ENCODE measurements at regions not wholly inside any gene's neighbourhood (a gene's known extent, or its start where the extent isn't known, plus 50 kb on each side); places are given as distances from the start of the nearest gene placed in this dataset.

DNA sequence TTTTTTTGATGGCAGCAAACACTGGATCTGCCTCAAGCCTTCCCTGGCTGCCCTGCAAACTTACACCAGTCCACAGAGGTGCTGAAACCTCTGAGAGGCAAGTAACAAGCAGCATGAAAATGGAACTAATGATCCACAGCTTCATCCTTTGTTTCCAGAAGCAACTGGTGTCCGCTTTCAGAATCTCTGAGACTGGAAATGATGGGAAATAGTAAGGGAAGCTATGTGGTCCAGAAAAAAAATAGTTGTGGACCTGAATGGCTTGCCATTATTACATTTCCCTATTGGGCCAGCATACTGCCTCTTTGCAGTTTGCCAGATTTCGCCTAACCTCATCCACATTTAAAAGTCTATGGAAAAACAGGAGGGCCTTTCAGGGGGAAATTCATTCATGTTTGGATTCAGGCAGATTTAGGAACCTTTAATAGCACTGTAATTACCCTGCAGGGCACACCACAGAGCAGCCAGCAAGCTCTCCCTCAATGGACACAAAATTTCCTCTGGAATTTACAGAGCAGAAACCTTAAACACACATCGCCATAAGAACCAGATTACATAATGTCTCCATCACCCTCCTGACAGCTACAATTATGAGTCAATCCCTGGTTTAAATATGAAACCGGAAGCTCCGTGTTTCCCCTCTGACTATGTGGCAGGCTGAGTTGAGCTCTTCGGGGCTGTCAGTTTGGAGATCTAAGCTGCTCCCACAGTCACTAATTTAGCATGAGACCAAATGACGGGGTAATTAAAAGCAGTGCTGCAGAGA is 134.4 kb downstream of the TMCO5A start:
- H3K9me3 ChIP-seq (ENCODE audit: control extremely low read depth in 1 of 3, control insufficient read depth in 2 of 3, insufficient read depth in 1 of 3, low read length in 2 of 3), result no peaks in the 10 kb centered on the region
- peaks cover 0 to 12% (median 0%) of the 10 kb centered on the region in 4 experiments for H3K27me3 ChIP-seq (replicated peaks in 1 of 4; ENCODE audit: control extremely low read depth in 1 of 4, control insufficient read depth in 3 of 4, insufficient read depth in 4 of 4, low read length in 3 of 4)
- ATAC-seq (ENCODE audit: low read depth), result peak; percentile 26
- peaks cover 17 to 27% of the 10 kb centered on the region in 2 donors for H3K4me1 ChIP-seq (ENCODE audit: control insufficient read depth in 2 of 2, insufficient read depth in 2 of 2, low read length in 2 of 2)
- no peak overlapping the region for H3K9ac ChIP-seq (ENCODE audit: low read length)
- intact Hi-C loops (cut with micrococcal nuclease), result no loop called here
- no peaks in the 10 kb centered on the region for H4K20me1 ChIP-seq (ENCODE audit: control insufficient read depth, insufficient read depth, low read length, poor library complexity, severe bottlenecking)
- TF ChIP-seq EZH2 (IDR thresholded peaks at IDR 0.05; ENCODE audit: borderline replicate concordance, insufficient read depth, low read depth, low read length, poor library complexity, severe bottlenecking), result no peak
- no peak for TF ChIP-seq CTCF (IDR thresholded peaks at IDR 0.05)
- no peak overlapping the region for H3K27ac ChIP-seq (ENCODE audit: low read length in 2 of 2)
- Mint-ChIP-seq H3K4me3 (peak overlapping the region; percentile 27), H3K9me3 (ENCODE audit: insufficient read depth) (no peaks in the 10 kb centered on the region), H3K27ac (no peak overlapping the region), H3K27me3 (peaks cover 5% of the 10 kb centered on the region), H3K4me1 (peaks cover 33% of the 10 kb centered on the region)
- H2AFZ ChIP-seq (ENCODE audit: insufficient read depth, low read depth, low read length, poor library complexity, severe bottlenecking), result no peak overlapping the region
- peak; percentile 18 for DNase-seq
- ChIA-PET CTCF (interaction anchor here (1.2 kb wide), 1 partner anchor 16 kb away, joined by 3 read pairs; no protein-coding TSS in a partner anchor), POLR2A (interaction anchor here (0.7 kb wide), 1 partner anchor 183 kb away, joined by 3 read pairs; no protein-coding TSS in a partner anchor)
- WGBS (ENCODE audit: insufficient coverage), result 33% methylated on average over 4 of the region's 7 CpGs
- H3K79me2 ChIP-seq (ENCODE audit: control insufficient read depth, insufficient read depth, low read length), result no peaks in the 10 kb centered on the region
- no peak overlapping the region for H3K4me3 ChIP-seq (ENCODE audit: control extremely low read depth in 1 of 5, extremely low read depth in 1 of 5, insufficient read depth in 1 of 5, low read depth in 2 of 5, low read length in 4 of 5)
- H3K36me3 ChIP-seq (replicated peaks in 1 of 2; ENCODE audit: control extremely low read depth in 1 of 2, control insufficient read depth in 1 of 2, extremely low read depth in 1 of 2, insufficient read depth in 2 of 2, low read length in 1 of 2), result no peaks in the 10 kb centered on the region
- peak overlapping the region; percentile 23 for H3K4me2 ChIP-seq (replicated peaks; ENCODE audit: low read depth, low read length, poor library complexity, severe bottlenecking)

- ATAC-seq (ENCODE audit: low read depth), result no peak
- H3K4me1 Mint-ChIP-seq, result peaks cover 33% of the 10 kb centered on the region
These were observed 135.1 kb downstream of the TMCO5A start for GRCh38 chr15:38069511-38070011.

More at GRCh38 chr15:38069511-38070011, 135.1 kb downstream of the TMCO5A start:
- peaks cover 5% of the 10 kb centered on the region for H3K27me3 Mint-ChIP-seq
- Histone ChIP-seq H2AFZ (ENCODE audit: insufficient read depth, low read depth, low read length, poor library complexity, severe bottlenecking) (no peak overlapping the region), H3K79me2 (ENCODE audit: control insufficient read depth, insufficient read depth, low read length) (no peaks in the 10 kb centered on the region), H3K4me1 (ENCODE audit: control insufficient read depth in 2 of 2, insufficient read depth in 2 of 2, low read length in 2 of 2) (peaks cover 17 to 27% of the 10 kb centered on the region in 2 donors), H3K4me2 (replicated peaks; ENCODE audit: low read depth, low read length, poor library complexity, severe bottlenecking) (peak overlapping the region; percentile 23), H3K27ac (ENCODE audit: low read length in 2 of 2) (no peak overlapping the region), H3K9me3 (ENCODE audit: control extremely low read depth in 1 of 3, control insufficient read depth in 2 of 3, insufficient read depth in 1 of 3, low read length in 2 of 3) (no peaks in the 10 kb centered on the region), H3K4me3 (ENCODE audit: control extremely low read depth in 1 of 5, extremely low read depth in 1 of 5, insufficient read depth in 1 of 5, low read depth in 2 of 5, low read length in 4 of 5) (no peak overlapping the region), H3K9ac (ENCODE audit: low read length) (no peak overlapping the region), H3K27me3 (replicated peaks in 1 of 4; ENCODE audit: control extremely low read depth in 1 of 4, control insufficient read depth in 3 of 4, insufficient read depth in 4 of 4, low read length in 3 of 4) (peaks cover 0 to 12% (median 0%) of the 10 kb centered on the region in 4 experiments), H3K36me3 (replicated peaks in 1 of 2; ENCODE audit: control extremely low read depth in 1 of 2, control insufficient read depth in 1 of 2, extremely low read depth in 1 of 2, insufficient read depth in 2 of 2, low read length in 1 of 2) (no peaks in the 10 kb centered on the region), H4K20me1 (ENCODE audit: control insufficient read depth, insufficient read depth, low read length, poor library complexity, severe bottlenecking) (no peaks in the 10 kb centered on the region)
- no peak overlapping the region for H3K27ac Mint-ChIP-seq
- no peak for TF ChIP-seq EZH2 (IDR thresholded peaks at IDR 0.05; ENCODE audit: borderline replicate concordance, insufficient read depth, low read depth, low read length, poor library complexity, severe bottlenecking)
- no peak for TF ChIP-seq CTCF (IDR thresholded peaks at IDR 0.05)
- intact Hi-C loops (cut with micrococcal nuclease), result no loop called here
- WGBS (ENCODE audit: insufficient coverage), result 80% methylated on average over 1 of the region's 3 CpGs
- no peak for DNase-seq
- no peak overlapping the region for H3K4me3 Mint-ChIP-seq
- ChIA-PET POLR2A (no interaction called here), CTCF (interaction anchor here (1.2 kb wide), 1 partner anchor 16 kb away, joined by 3 read pairs; no protein-coding TSS in a partner anchor)
- H3K9me3 Mint-ChIP-seq (ENCODE audit: insufficient read depth), result no peaks in the 10 kb centered on the region
